NCI-H2227 (cell line): ENCODE measurements at regions not wholly inside any gene's neighbourhood (a gene's known extent, or its start where the extent isn't known, plus 50 kb on each side); places are given as distances from the start of the nearest gene placed in this dataset.

ENCODE experiments used
- DNase-seq: peaks from one replicate; lab custom pipeline; 2025; ENCODE audit not compliant: unreplicated experiment; lab: John Stamatoyannopoulos, UW

GRCh38 chr5:56465769-56466135 lies 232.6 kb upstream of the ANKRD55 start:
- DNase-seq = no peak

- no peak for DNase-seq
Observed at GRCh38 chr5:56464935-56465768, 232.0 kb upstream of the ANKRD55 start.

GRCh38 chr5:56463944-56464571 lies 230.9 kb upstream of the ANKRD55 start:
- DNase-seq = no peak

GRCh38 chr5:56461584-56461983 lies 228.5 kb upstream of the ANKRD55 start:
- no peak for DNase-seq

DNA sequence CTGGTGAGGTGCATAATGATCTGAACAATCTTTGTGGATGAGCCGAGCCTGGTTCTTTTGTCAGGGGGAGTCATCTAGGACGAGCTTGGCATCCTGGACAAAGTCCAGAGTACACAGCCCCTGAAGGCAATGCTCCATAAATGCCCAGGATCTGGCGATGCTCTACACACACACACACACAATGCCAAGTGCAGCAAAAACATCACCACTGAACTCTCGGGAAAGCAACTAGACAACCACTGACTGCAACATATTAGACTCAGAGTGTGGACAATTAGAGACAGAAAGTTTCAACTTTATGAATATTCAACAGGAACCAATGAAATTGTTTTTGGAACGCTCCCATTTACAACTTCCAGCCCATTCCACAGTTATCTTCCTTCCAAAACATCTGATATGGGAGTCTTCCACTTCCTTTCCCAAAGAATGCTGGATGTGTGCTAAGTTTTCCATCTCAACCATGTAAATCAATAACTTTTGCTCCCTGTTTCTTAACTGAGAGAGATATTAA lies 227.6 kb upstream of the ANKRD55 start:
- no peak for DNase-seq

- no peak for DNase-seq
Observed at GRCh38 chr5:56460195-56460546, 227.0 kb upstream of the ANKRD55 start.

GRCh38 chr5:56459394-56460194 lies 226.5 kb upstream of the ANKRD55 start:
- no peak for DNase-seq

GRCh38 chr5:56457887-56458812 lies 225.0 kb upstream of the ANKRD55 start:
- DNase-seq = no peak

DNA sequence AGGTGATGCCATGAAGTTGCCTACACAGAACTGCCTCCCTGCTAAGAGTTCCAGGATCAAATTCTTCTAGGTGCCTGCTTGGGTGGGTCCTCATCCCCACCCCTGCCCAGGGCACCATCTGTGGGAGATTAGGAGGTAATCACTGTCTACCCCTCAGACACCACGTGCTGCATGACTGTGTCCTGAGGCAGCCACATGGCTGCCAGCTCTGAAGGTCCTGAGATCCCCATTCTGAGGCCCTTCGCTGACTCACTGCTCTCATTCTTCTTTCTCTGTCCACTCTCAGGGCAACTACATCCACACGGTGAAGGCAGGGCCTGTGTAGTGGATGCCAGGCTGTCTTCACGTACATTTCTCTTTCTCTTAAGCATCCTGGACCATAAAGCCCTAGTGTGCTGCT lies 222.9 kb upstream of the ANKRD55 start:
- no peak for DNase-seq

DNA sequence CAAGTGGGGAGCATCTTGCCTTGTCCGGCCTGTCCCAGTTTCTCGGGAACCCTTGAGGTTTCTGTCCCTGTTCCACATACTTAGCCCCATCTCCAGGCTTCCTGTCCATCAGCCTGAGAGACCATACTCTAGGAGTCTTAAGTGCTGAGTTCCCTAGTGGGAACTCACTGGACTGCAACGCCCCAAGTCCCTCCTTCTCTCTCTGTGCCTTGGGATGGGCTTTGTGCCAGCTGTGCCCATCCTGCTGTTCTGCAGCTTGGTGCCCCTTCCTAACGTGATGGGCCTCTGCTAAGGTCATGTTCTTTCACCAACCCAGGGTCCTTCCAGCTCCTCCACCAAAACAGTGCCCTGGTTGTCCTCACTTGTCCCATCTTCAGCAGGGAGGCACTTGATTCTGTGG lies 222.3 kb upstream of the ANKRD55 start:
- no peak for DNase-seq

DNA sequence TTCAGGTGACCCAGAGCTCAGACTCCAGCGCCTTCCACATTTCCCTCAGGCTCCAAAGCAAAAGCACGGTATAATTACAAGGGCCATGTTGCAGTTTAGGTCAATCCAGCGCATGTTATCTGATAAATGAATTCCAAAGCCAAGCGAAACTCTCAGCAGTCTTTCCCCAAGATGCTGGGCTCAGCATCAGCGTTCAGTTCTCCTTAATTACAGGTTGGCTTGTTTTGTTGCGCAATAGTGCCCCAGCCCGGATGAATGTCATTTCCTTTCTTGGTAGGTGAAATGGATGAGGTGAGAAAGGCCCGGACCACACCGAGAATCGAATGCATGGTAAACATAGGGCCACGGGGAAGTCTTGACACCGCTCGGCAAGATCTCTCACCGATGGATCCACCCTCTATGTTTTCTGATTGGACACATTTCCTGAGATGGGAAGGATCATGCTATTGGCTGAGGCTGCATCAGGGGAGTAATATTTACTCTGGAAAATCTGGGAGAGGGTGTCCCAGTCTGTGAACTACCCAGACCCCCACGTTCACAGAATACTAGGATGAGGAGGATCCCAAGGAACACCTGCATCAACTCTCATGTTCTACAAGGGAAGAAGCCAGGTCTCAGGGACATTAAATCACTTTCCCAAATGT lies 221.2 kb upstream of the ANKRD55 start:
- peak; percentile 3 for DNase-seq

DNA sequence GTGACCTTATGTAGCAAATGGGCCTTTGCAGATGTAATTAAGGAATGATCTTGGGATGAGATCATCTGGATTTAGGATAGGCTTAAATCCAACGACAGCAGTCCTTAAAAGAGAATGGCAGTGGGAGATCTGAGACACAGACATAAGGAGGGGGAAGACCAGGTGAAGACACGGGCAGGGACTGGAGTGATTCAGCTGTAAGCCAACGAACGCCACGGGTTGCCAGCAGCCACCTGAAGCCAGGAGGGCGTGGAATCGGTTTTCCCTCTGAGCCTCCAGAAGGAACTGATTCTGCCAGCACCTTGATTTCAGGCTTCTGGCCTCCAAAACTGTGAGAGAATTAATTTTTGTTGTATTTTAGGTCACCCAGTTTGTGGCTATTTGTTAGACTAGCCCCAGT lies 218.6 kb upstream of the ANKRD55 start:
- no peak for DNase-seq

GRCh38 chr5:56450766-56451165 lies 217.6 kb upstream of the ANKRD55 start:
- no peak for DNase-seq

DNA sequence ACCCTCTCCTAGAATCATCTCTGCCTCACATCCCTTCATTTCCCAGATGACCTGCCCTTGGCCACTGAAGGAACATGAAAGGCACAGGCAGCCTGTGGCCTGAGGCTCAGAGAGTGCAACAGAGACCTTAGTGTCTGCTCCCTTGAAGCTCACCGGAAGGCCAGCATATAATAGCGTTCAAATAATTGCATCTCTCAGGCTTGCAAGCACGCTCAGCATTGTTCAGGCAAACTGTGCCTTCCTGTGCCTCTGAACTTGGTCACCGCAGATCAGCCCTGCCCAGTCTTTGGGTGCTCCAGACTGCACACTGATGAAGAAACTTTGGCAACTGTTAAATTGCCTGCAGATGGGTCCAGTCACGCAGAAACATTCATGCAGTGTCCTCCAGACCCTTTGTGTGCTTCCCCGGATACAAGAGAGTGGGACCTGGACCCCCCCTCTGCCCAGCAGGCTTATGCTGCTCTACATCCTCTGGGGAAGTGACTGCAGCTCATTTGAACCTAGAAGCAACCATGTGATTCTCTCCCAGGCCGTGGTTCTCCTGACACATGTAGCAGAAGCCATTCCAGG lies 216.0 kb upstream of the ANKRD55 start:
- DNase-seq = no peak

GRCh38 chr5:56447656-56448055 lies 214.5 kb upstream of the ANKRD55 start:
- no peak for DNase-seq

GRCh38 chr5:56447232-56447631 lies 214.1 kb upstream of the ANKRD55 start:
- no peak for DNase-seq

GRCh38 chr5:56446728-56447127 lies 213.6 kb upstream of the ANKRD55 start:
- DNase-seq = no peak

DNA sequence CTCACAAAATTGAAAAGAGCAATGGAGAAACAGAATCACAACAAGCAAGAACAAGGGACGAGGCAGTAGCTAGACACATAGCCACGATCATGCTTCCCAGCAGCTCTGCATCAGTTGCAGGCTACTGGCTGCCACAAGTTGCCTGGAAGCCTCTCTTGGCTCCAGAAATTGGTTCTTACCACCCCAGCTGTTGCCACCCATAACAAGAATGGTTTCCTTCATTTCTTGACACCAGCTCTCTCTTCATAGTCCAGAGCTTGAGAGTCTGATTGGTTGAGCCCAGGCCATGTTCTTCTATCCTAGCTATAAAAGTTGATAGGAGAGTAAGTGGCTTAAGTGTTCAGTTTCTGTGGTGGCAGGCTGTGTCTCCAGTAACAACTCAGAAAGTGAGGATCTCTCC lies 210.7 kb upstream of the ANKRD55 start:
- DNase-seq = no peak

DNA sequence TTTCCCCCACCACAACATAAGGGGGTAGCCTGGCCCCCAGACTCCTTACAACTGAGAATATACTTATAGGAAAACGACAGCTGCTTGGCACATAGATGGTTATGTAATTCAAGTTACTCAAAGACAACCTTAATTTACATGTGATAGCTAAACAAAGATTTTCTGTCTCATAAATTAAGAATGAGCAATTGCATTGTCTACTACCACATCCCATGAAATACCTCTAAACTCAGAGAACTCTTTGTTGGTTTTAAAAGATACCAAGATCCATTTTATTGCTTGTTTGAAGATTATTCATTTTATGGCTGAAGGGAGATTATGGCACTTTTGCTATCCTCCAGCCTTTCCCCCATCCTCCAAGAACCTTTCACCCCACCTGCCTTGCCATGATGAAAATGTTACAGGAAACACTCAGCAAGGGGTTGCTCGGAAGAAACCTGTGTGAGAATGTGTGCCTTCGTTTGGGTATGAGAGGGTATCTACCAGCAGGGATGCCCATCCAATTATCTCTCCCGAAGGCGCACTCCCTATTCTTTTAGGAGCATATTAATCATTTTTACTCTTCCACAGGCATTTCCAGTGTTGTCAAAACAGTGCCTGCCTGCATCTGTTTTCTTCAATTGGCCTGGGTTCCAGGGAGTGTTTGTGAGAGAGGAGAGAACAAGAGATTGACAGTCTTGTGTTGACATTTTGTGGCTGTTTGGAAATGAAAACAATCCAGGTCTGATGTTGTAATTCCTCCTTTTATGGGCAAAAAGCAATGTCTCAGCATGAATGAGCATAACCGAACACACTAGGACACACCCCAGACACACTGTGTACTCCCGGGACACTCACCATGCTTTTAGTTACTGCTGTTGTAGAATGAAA lies 208.0 kb upstream of the ANKRD55 start:
- DNase-seq = no peak
